Large intestine (tissue), 3 donors: ENCODE measurements at regions not wholly inside any gene's neighbourhood (a gene's known extent, or its start where the extent isn't known, plus 50 kb on each side); places are given as distances from the start of the nearest gene placed in this dataset.
A peak's percentile ranks its signal among the peaks of the same experiment; 100 is the strongest.

Source experiments
- DNase-seq, 2 donors: peaks; one replicate each; pipeline versions ENCODE4 v3.0.0 to v3.0.0-alpha.2; 2013
- H3K27ac ChIP-seq: one replicate; pipeline ENCODE4 v1.5.1; 2013; ENCODE audit warnings: low read length
- H3K27me3 ChIP-seq: 2 replicates; pipeline ENCODE4 v1.6.1; 2013; ENCODE audit warnings: low read length; ENCODE audit not compliant: control insufficient read depth, insufficient read depth
- H3K36me3 ChIP-seq: 2 replicates; pipeline ENCODE4 v1.6.1; 2013; ENCODE audit warnings: low read length; ENCODE audit not compliant: control insufficient read depth, insufficient read depth
- H3K4me1 ChIP-seq: one replicate; pipeline ENCODE4 v1.6.1; 2013; ENCODE audit warnings: low read length; ENCODE audit not compliant: control insufficient read depth, insufficient read depth
- H3K4me3 ChIP-seq: one replicate; pipeline ENCODE4 v1.5.1; 2013; ENCODE audit warnings: low read length
- H3K9me3 ChIP-seq: one replicate; pipeline ENCODE4 v1.6.1; 2013; ENCODE audit warnings: mild to moderate bottlenecking, low read depth, low read length, moderate library complexity; ENCODE audit not compliant: control insufficient read depth
- WGBS: methylation state at CpG from one replicate; pipeline ENCODE4 v1.1.5; 2013; ENCODE audit warnings: low lambda C conversion rate; ENCODE audit not compliant: insufficient coverage; 5-methylcytosine and 5-hydroxymethylcytosine counted together

- Histone ChIP-seq H3K36me3 (no peaks in the 10 kb centered on the region), H3K4me3 (no peak overlapping the region), H3K27me3 (peaks cover 2% of the 10 kb centered on the region), H3K27ac (no peak overlapping the region), H3K4me1 (no peaks in the 10 kb centered on the region), H3K9me3 (no peaks in the 10 kb centered on the region)
- no CpG with 5 or more reads among the region's 3 CpGs for WGBS
- no peak for DNase-seq
These were observed 116.2 kb upstream of the TMEM260 start for GRCh38 chr14:56463271-56463890.

GRCh38 chr14:56471056-56471455 is 108.5 kb upstream of the TMEM260 start:
- Histone ChIP-seq H3K36me3 (no peaks in the 10 kb centered on the region), H3K9me3 (no peaks in the 10 kb centered on the region), H3K27ac (no peak overlapping the region), H3K27me3 (peaks cover 9% of the 10 kb centered on the region), H3K4me1 (no peaks in the 10 kb centered on the region), H3K4me3 (no peak overlapping the region)
- no peak for DNase-seq
- no CpG with 5 or more reads among the region's 8 CpGs for WGBS

- DNase-seq: peak in 1 of 2 donors; percentile 33
- 0% methylated on average over 1 of the region's 8 CpGs for WGBS
- Histone ChIP-seq H3K4me1 (no peaks in the 10 kb centered on the region), H3K4me3 (no peak overlapping the region), H3K9me3 (no peaks in the 10 kb centered on the region), H3K27me3 (peaks cover 12% of the 10 kb centered on the region), H3K36me3 (no peaks in the 10 kb centered on the region), H3K27ac (no peak overlapping the region)
These were observed 105.1 kb upstream of the TMEM260 start for GRCh38 chr14:56474419-56475022.

DNA sequence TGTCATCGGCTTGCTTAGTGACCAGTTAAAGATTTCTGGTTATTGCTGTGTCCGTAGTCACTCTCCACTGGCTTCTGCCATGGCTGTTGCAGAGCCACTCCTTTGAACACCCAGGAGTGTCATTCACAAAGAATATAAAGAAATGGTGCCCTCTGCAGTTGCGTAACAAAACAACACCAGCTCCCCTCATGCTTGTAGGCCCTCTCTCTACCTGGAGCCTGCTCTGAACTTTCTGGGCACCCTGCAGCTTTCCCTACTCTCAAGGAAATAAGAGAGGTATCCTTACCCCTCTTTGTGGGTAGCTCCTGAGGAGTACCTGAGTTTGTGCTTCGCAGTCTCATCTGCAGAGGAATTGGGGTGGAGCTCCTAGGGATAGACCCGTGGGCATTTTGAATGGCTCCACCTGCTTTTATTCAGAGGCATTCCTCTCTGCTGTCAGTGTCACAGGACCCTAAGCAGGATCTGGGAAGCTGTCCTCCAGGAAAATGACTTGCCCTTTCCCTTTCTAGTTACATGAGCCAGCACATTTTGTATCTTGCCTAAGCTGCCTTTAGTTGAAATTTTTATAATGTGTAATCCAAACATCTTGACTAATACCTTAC is 97.2 kb upstream of the TMEM260 start:
- Histone ChIP-seq H3K36me3 (no peaks in the 10 kb centered on the region), H3K4me3 (no peak overlapping the region), H3K27me3 (peaks cover 6% of the 10 kb centered on the region), H3K9me3 (no peaks in the 10 kb centered on the region), H3K4me1 (no peaks in the 10 kb centered on the region), H3K27ac (no peak overlapping the region)
- DNase-seq: no peak
- WGBS: 33% methylated on average over 1 of the region's 5 CpGs

GRCh38 chr14:56487090-56487667 is 92.4 kb upstream of the TMEM260 start:
- no peak overlapping the region for H3K4me3 ChIP-seq
- no peaks in the 10 kb centered on the region for H3K36me3 ChIP-seq
- H3K27ac ChIP-seq: no peak overlapping the region
- DNase-seq: no peak
- 55% methylated on average over 2 of the region's 4 CpGs for WGBS
- no peaks in the 10 kb centered on the region for H3K4me1 ChIP-seq
- no peaks in the 10 kb centered on the region for H3K9me3 ChIP-seq
- H3K27me3 ChIP-seq: peaks cover 3% of the 10 kb centered on the region

GRCh38 chr14:56487761-56488160 is 91.8 kb upstream of the TMEM260 start:
- no peak overlapping the region for H3K27ac ChIP-seq
- H3K4me1 ChIP-seq: no peaks in the 10 kb centered on the region
- no CpG with 5 or more reads among the region's 1 CpG for WGBS
- H3K9me3 ChIP-seq: no peaks in the 10 kb centered on the region
- DNase-seq: no peak
- no peaks in the 10 kb centered on the region for H3K27me3 ChIP-seq
- no peak overlapping the region for H3K4me3 ChIP-seq
- H3K36me3 ChIP-seq: no peaks in the 10 kb centered on the region

DNA sequence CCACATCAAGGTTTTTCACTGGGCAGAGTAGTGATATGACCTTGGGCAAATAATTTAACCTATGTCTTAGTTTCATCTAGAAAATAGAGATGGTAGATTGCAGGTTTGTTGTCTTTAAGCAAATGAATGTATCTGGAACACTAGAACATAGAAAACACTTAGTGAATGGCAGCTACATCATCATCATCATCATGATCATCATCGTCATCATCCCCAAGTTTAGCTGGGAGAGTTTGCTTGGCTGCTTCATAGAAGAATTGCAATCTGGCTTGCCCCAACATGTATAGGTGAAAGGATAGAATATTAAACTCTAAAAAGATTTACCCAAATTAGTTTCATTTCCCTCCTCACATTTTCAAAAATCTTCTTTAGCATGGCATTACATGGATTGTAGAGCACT is 91.3 kb upstream of the TMEM260 start:
- Histone ChIP-seq H3K27me3 (peaks cover 2% of the 10 kb centered on the region), H3K36me3 (no peaks in the 10 kb centered on the region), H3K27ac (no peak overlapping the region), H3K4me3 (no peak overlapping the region), H3K4me1 (no peaks in the 10 kb centered on the region), H3K9me3 (no peaks in the 10 kb centered on the region)
- DNase-seq: no peak
- WGBS: no CpG with 5 or more reads among the region's 1 CpG

- no peak for DNase-seq
- Histone ChIP-seq H3K36me3 (no peaks in the 10 kb centered on the region), H3K4me1 (no peaks in the 10 kb centered on the region), H3K27ac (no peak overlapping the region), H3K4me3 (no peak overlapping the region), H3K27me3 (peaks cover 7% of the 10 kb centered on the region), H3K9me3 (no peaks in the 10 kb centered on the region)
- 10% methylated on average over 2 of the region's 3 CpGs for WGBS
These were observed 89.2 kb upstream of the TMEM260 start for GRCh38 chr14:56490379-56490778.

GRCh38 chr14:56491299-56492285 is 88.0 kb upstream of the TMEM260 start:
- Histone ChIP-seq H3K4me1 (no peaks in the 10 kb centered on the region), H3K27me3 (peaks cover 7% of the 10 kb centered on the region), H3K36me3 (no peaks in the 10 kb centered on the region), H3K9me3 (no peaks in the 10 kb centered on the region), H3K27ac (no peak overlapping the region), H3K4me3 (no peak overlapping the region)
- 10% methylated on average over 2 of the region's 10 CpGs for WGBS
- DNase-seq: peak; percentile 51 to 72

DNA sequence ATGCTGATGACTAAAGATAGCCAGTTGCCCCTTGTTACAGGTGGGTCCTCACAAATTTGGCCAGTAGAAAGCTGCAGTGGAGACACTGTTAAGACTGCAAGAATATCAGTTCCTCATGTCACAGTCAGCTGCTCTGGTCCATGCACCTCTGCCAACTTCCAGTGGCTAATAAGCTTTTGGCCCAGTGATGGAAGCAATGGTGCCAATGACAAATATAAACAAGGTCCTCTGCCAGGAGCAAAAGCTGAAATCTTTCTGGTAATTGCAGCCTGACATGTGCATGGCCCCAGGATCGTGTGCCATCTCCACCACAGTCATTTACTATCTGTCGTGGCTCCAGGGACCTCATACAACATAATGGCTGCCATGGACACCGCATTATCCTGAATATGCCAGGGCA is 85.4 kb upstream of the TMEM260 start:
- H3K9me3 ChIP-seq: no peaks in the 10 kb centered on the region
- no peaks in the 10 kb centered on the region for H3K36me3 ChIP-seq
- no peak overlapping the region for H3K27ac ChIP-seq
- WGBS: no CpG with 5 or more reads among the region's 3 CpGs
- no peaks in the 10 kb centered on the region for H3K4me1 ChIP-seq
- H3K4me3 ChIP-seq: no peak overlapping the region
- no peak for DNase-seq
- H3K27me3 ChIP-seq: peaks cover 7% of the 10 kb centered on the region
